Neural progenitor cell (in vitro differentiated cells): ENCODE measurements at regions not wholly inside any gene's neighbourhood (a gene's known extent, or its start where the extent isn't known, plus 50 kb on each side); places are given as distances from the start of the nearest gene placed in this dataset.

ENCODE experiments used
- DNase-seq: peaks from one replicate; pipeline ENCODE4 v3.0.0-alpha.2; 2016; ENCODE audit warnings: low spot score
- H2AFZ ChIP-seq: fragments of 200-600 bp; sonication (generic); replicated peaks from 2 replicates; pipeline ENCODE4 v1.6.1; 2016; ENCODE audit warnings: antibody characterized with exemption
- H3F3A ChIP-seq: fragments of 200-600 bp; sonication (generic); 2 replicates; pipeline ENCODE4 v1.6.1; 2016; ENCODE audit warnings: antibody characterized with exemption, low read depth
- H3K27ac ChIP-seq: fragments of 200-600 bp; sonication (generic); 2 replicates; pipeline ENCODE4 v1.5.1; 2016; ENCODE audit warnings: mild to moderate bottlenecking
- H3K27me3 ChIP-seq: fragments of 200-600 bp; sonication (generic); 2 replicates; pipeline ENCODE4 v1.6.1; 2016; ENCODE audit warnings: mild to moderate bottlenecking, moderate library complexity
- H3K36me3 ChIP-seq: fragments of 200-600 bp; sonication (generic); 2 replicates; pipeline ENCODE4 v1.5.1; 2016
- H3K4me1 ChIP-seq: fragments of 200-600 bp; sonication (generic); 2 replicates; pipeline ENCODE4 v1.6.1; 2016; ENCODE audit warnings: mixed run types
- H3K4me2 ChIP-seq: fragments of 200-600 bp; sonication (generic); 2 replicates; pipeline ENCODE4 v1.6.1; 2016
- H3K4me3 ChIP-seq: fragments of 200-600 bp; sonication (generic); 2 replicates; pipeline ENCODE4 v1.5.1; 2016
- H3K79me2 ChIP-seq: fragments of 200-600 bp; sonication (generic); 2 replicates; pipeline ENCODE4 v1.6.1; 2016; ENCODE audit warnings: low read depth
- H3K9ac ChIP-seq: fragments of 200-600 bp; sonication (generic); 2 replicates; pipeline ENCODE4 v1.6.1; 2016
- H3K9me3 ChIP-seq: fragments of 200-600 bp; sonication (generic); 2 replicates; pipeline ENCODE4 v1.5.1; 2016; ENCODE audit warnings: low read depth
- H4K20me1 ChIP-seq: fragments of 200-600 bp; sonication (generic); 2 replicates; pipeline ENCODE4 v1.6.1; 2016; ENCODE audit warnings: low read depth
- H3K27ac Mint-ChIP-seq: 3 replicates; pipeline ENCODE4 v1.8.0; 2021; ENCODE audit warnings: mixed read lengths
- H3K27me3 Mint-ChIP-seq: 2 replicates; pipeline ENCODE4 v1.8.0; 2022; ENCODE audit warnings: low read depth, mild to moderate bottlenecking, inconsistent platforms, moderate library complexity, mixed read lengths; ENCODE audit not compliant: insufficient read depth
- H3K36me3 Mint-ChIP-seq: 3 replicates; pipeline ENCODE4 v1.8.0; 2021; ENCODE audit warnings: mixed read lengths
- H3K4me1 Mint-ChIP-seq: 3 replicates; pipeline ENCODE4 v1.8.0; 2021; ENCODE audit warnings: mixed read lengths
- H3K4me3 Mint-ChIP-seq: 3 replicates; pipeline ENCODE4 v1.8.0; 2021; ENCODE audit warnings: mild to moderate bottlenecking, moderate library complexity, mixed read lengths
- H3K9me3 Mint-ChIP-seq: 3 replicates; pipeline ENCODE4 v1.8.0; 2020; ENCODE audit warnings: mixed read lengths
- EZH2 ChIP-seq: fragments of 200-600 bp; sonication (generic); IDR thresholded peaks from 2 replicates; pipeline ENCODE4 v1.6.1; 2017; ENCODE audit warnings: antibody characterized with exemption, mild to moderate bottlenecking, moderate library complexity
- EZH2phosphoT487 ChIP-seq: fragments of 200-600 bp; sonication (generic); IDR thresholded peaks from 2 replicates; pipeline ENCODE4 v1.6.1; 2017; ENCODE audit warnings: antibody characterized with exemption
- TF ChIP-seq, protein P1 (sequence below): fragments of 200-600 bp; sonication (generic); IDR thresholded peaks from 2 replicates; pipeline ENCODE4 v1.5.1; 2017; ENCODE audit warnings: antibody characterized with exemption, mild to moderate bottlenecking

DNA sequence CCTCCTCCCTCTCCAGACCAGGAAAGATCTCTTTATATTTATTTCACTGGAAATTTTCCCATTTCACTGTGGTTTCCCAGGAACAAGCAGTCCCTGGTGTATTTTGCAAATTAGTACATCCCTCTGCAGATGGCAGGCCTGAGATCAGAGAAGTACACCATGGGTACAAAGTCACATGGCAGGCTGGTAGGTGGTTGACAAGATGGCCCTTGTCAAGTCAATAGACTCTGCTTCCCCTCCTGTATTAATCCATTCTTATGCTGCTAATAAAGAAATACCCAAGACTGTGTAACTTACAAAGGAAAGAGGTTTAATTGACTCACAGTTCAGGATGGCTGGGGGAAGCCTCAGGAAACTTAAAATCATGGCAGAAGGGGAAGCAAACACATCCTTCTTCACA lies 51.6 kb upstream of the KSR1 start:
- no peaks in the 10 kb centered on the region for H3K27me3 ChIP-seq
- Mint-ChIP-seq H3K4me3 (no peak overlapping the region), H3K9me3 (no peaks in the 10 kb centered on the region), H3K27me3 (peaks cover 3% of the 10 kb centered on the region), H3K36me3 (no peaks in the 10 kb centered on the region), H3K27ac (no peak overlapping the region), H3K4me1 (peaks cover 13% of the 10 kb centered on the region)
- no peak for DNase-seq
- H4K20me1 ChIP-seq, result no peaks in the 10 kb centered on the region
- H3K36me3 ChIP-seq, result no peaks in the 10 kb centered on the region
- no peak overlapping the region for H3K4me3 ChIP-seq
- no peak overlapping the region for H2AFZ ChIP-seq
- H3K9ac ChIP-seq, result no peak overlapping the region
- no peaks in the 10 kb centered on the region for H3K4me1 ChIP-seq
- H3K9me3 ChIP-seq, result no peaks in the 10 kb centered on the region
- H3K79me2 ChIP-seq, result no peaks in the 10 kb centered on the region
- no peak overlapping the region for H3K4me2 ChIP-seq
- TF ChIP-seq, protein P1, sequence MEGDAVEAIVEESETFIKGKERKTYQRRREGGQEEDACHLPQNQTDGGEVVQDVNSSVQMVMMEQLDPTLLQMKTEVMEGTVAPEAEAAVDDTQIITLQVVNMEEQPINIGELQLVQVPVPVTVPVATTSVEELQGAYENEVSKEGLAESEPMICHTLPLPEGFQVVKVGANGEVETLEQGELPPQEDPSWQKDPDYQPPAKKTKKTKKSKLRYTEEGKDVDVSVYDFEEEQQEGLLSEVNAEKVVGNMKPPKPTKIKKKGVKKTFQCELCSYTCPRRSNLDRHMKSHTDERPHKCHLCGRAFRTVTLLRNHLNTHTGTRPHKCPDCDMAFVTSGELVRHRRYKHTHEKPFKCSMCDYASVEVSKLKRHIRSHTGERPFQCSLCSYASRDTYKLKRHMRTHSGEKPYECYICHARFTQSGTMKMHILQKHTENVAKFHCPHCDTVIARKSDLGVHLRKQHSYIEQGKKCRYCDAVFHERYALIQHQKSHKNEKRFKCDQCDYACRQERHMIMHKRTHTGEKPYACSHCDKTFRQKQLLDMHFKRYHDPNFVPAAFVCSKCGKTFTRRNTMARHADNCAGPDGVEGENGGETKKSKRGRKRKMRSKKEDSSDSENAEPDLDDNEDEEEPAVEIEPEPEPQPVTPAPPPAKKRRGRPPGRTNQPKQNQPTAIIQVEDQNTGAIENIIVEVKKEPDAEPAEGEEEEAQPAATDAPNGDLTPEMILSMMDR, result no peak
- TF ChIP-seq EZH2, result no peak
- TF ChIP-seq EZH2phosphoT487, result no peak
- no peaks in the 10 kb centered on the region for H3F3A ChIP-seq
- H3K27ac ChIP-seq, result no peak overlapping the region
